CD4-positive, alpha-beta T cell (primary cell): ENCODE measurements at regions not wholly inside any gene's neighbourhood (a gene's known extent, or its start where the extent isn't known, plus 50 kb on each side); places are given as distances from the start of the nearest gene placed in this dataset.

Source experiments
- ATAC-seq: fragments of 200-7000 bp; cut with Tn5 transposase; one replicate; pipeline ENCODE4 v1.10.0; 2022; ENCODE audit warnings: mild to moderate bottlenecking; ENCODE audit not compliant: poor library complexity
- CTCF ChIA-PET: fragments of 350-600 bp; sonication (Branson Sonifier 250); formaldehyde crosslinking; loops from one replicate; lab custom pipeline; 2021; ENCODE audit warnings: antibody characterized with exemption, inconsistent platforms; lab: Charles Lee
- POLR2A ChIA-PET: fragments of 350-600 bp; sonication (Branson Sonifier 250); formaldehyde crosslinking; loops from one replicate; lab custom pipeline; 2021; ENCODE audit warnings: antibody characterized with exemption, inconsistent platforms; lab: Charles Lee
- DNase-seq, 14 experiments: peaks; one replicate each; pipeline ENCODE4 v3.0.0-alpha.2; 2013 to 2020; ENCODE audit warnings: mixed read lengths in 2 of 14
- H3K27ac ChIP-seq, 2 donors: one replicate each; pipeline versions ENCODE4 v1.5.1 to v1.7.0; 2013; ENCODE audit warnings: low read length in 2 of 2, low read depth in 1 of 2, mild to moderate bottlenecking in 1 of 2
- H3K27me3 ChIP-seq, 2 experiments: 1 replicate in 1 of 2; 2 replicates in 1 of 2; pipeline versions ENCODE4 v1.6.1 to v1.7.0; 2013; ENCODE audit warnings: low read length in 2 of 2, control low read depth in 1 of 2, mild to moderate bottlenecking in 1 of 2, moderate library complexity in 1 of 2; ENCODE audit not compliant: insufficient read depth in 2 of 2, control insufficient read depth in 1 of 2
- H3K36me3 ChIP-seq: one replicate; pipeline ENCODE4 v1.6.1; 2013; ENCODE audit warnings: low read length, control low read depth; ENCODE audit not compliant: insufficient read depth
- H3K4me1 ChIP-seq: one replicate; pipeline ENCODE4 v1.6.1; 2013; ENCODE audit warnings: low read length, control low read depth; ENCODE audit not compliant: insufficient read depth
- H3K4me3 ChIP-seq: one replicate; pipeline ENCODE4 v1.5.1; 2013; ENCODE audit warnings: mild to moderate bottlenecking, low read length, moderate library complexity
- H3K9me3 ChIP-seq, 2 experiments: 1 replicate in 1 of 2; 2 replicates in 1 of 2; pipeline versions ENCODE4 v1.6.1 to v1.7.0; 2013; ENCODE audit warnings: low read length in 2 of 2, mild to moderate bottlenecking in 2 of 2, control low read depth in 1 of 2, moderate library complexity in 1 of 2; ENCODE audit not compliant: control insufficient read depth in 1 of 2, insufficient read depth in 1 of 2
- H3K27ac Mint-ChIP-seq: one replicate; pipeline ENCODE4 v1.8.0; 2020; ENCODE audit warnings: mixed read lengths
- H3K27me3 Mint-ChIP-seq: one replicate; pipeline ENCODE4 v1.8.0; 2021; ENCODE audit warnings: mixed read lengths
- H3K36me3 Mint-ChIP-seq: one replicate; pipeline ENCODE4 v1.8.0; 2021; ENCODE audit warnings: low read depth, mixed read lengths
- H3K4me1 Mint-ChIP-seq: one replicate; pipeline ENCODE4 v1.8.0; 2021; ENCODE audit warnings: low read depth, mixed read lengths
- H3K4me3 Mint-ChIP-seq: one replicate; pipeline ENCODE4 v1.8.0; 2020; ENCODE audit warnings: mild to moderate bottlenecking, mixed read lengths
- H3K9me3 Mint-ChIP-seq: one replicate; pipeline ENCODE4 v1.8.0; 2020; ENCODE audit warnings: mixed read lengths
- CTCF ChIP-seq: fragments of 200-600 bp; IDR thresholded peaks from one replicate; pipeline ENCODE4 v1.8.0; 2022; ENCODE audit warnings: antibody characterized with exemption, mild to moderate bottlenecking
- intact Hi-C, 2 experiments: fragments of 100-400 bp; cut with DNase I in 1 of 2; cut with micrococcal nuclease in 1 of 2; formaldehyde crosslinking; loops; one replicate each; pipeline versions ENCODE4 v1.15.1 to v1.9.0; 2023 to 2025; cut with DNase I, micrococcal nuclease

GRCh38 chr10:27621461-27621860 is 117.4 kb downstream of the RAB18 start:
- no peaks in the 10 kb centered on the region for H3K9me3 Mint-ChIP-seq
- intact Hi-C loops, result no loop called here
- DNase-seq, result no peak
- Histone ChIP-seq H3K9me3 (peaks cover 0 to 4% of the 10 kb centered on the region in 2 experiments), H3K4me3 (no peak overlapping the region), H3K4me1 (no peaks in the 10 kb centered on the region), H3K36me3 (no peaks in the 10 kb centered on the region), H3K27ac (no peak overlapping the region), H3K27me3 (peaks cover 10 to 17% of the 10 kb centered on the region in 2 experiments)
- no peaks in the 10 kb centered on the region for H3K4me1 Mint-ChIP-seq
- H3K27me3 Mint-ChIP-seq, result peaks cover 38% of the 10 kb centered on the region
- no peak overlapping the region for H3K27ac Mint-ChIP-seq
- no peak for TF ChIP-seq CTCF
- no peak for ATAC-seq
- ChIA-PET POLR2A (no interaction called here), CTCF (no interaction called here)
- H3K4me3 Mint-ChIP-seq, result no peak overlapping the region
- H3K36me3 Mint-ChIP-seq, result no peaks in the 10 kb centered on the region

- H3K4me3 Mint-ChIP-seq, result no peak overlapping the region
- peaks cover 0 to 4% of the 10 kb centered on the region in 2 experiments for H3K9me3 ChIP-seq
- CTCF ChIA-PET, result no interaction called here
- H3K27ac ChIP-seq, result no peak overlapping the region
- peaks cover 10 to 17% of the 10 kb centered on the region in 2 experiments for H3K27me3 ChIP-seq
- no peaks in the 10 kb centered on the region for H3K4me1 ChIP-seq
- ATAC-seq (no peak), DNase-seq (no peak)
- POLR2A ChIA-PET, result no interaction called here
- no peaks in the 10 kb centered on the region for H3K36me3 ChIP-seq
- H3K4me1 Mint-ChIP-seq, result no peaks in the 10 kb centered on the region
- no peak overlapping the region for H3K27ac Mint-ChIP-seq
- intact Hi-C loops, result no loop called here
- H3K9me3 Mint-ChIP-seq, result no peaks in the 10 kb centered on the region
- no peak for TF ChIP-seq CTCF
- peaks cover 43% of the 10 kb centered on the region for H3K27me3 Mint-ChIP-seq
- no peak overlapping the region for H3K4me3 ChIP-seq
- no peaks in the 10 kb centered on the region for H3K36me3 Mint-ChIP-seq
These were observed 118.5 kb downstream of the RAB18 start for GRCh38 chr10:27622596-27622995.
